GM18861 (cell line): ENCODE measurements at regions not wholly inside any gene's neighbourhood (a gene's known extent, or its start where the extent isn't known, plus 50 kb on each side); places are given as distances from the start of the nearest gene placed in this dataset.

Source experiments
- ATAC-seq: cut with Tn5 transposase; IDR thresholded peaks from one replicate; pipeline ENCODE4 v1.9.1; 2021; ENCODE audit not compliant: unreplicated experiment

GRCh38 chr2:105458076-105458475 is 59.2 kb upstream of the FHL2 start:
- no peak for ATAC-seq

DNA sequence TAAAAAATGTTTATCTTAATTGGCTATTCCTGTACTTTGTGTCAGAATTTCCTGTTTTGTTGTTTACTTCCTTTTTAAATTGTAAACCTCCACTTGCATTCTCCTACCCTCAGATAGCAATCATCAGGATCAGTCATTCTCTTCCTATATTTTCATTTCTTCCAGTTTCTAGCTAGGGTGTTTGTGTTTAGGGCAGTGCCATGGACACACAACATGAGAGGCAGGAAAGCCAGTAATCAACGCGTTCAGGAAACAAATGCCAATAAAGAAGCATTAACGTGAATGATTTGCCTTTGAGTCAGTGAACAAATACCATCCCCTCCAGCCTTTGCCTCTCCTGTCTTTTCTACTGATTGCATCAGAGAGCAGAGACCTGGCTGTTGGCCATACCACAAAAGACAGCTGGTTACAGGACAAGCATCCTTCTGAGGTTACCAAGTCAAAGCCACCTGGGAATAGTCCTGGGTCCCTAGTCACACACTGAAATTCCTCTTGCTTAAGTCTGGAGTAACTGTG is 56.7 kb upstream of the FHL2 start:
- ATAC-seq, result no peak

DNA sequence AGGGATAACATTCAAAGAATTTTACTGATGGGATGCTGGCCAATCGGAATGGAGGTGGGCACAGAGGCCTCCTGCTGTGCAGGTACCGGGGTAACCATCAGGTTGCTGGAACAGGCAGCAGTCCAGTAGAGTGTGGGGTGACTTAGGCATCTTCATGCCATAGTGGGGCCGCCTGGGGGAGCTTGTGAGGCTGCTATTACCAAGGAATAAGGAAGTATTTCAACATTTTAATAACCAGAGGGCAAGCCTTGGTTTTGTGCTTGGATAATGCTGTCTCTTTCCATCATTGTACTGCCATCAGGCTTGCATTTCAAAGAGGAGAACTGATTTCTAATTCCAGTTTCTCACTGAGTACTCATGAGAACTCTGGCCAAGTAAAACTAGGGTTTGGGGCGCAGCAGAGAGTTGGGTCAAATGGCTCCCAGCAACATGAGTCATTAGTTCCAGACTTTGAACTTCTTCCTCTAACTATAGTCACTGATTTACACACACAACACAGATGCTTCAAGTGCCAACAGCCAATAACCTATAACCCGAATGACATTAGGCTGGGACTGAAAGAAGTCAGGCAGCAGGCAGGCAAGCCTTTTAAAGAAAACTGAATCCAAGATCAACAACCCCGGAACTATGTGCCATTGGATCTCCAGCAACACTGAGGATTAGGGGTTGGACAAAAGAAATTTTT is 56.1 kb upstream of the FHL2 start:
- no peak for ATAC-seq

DNA sequence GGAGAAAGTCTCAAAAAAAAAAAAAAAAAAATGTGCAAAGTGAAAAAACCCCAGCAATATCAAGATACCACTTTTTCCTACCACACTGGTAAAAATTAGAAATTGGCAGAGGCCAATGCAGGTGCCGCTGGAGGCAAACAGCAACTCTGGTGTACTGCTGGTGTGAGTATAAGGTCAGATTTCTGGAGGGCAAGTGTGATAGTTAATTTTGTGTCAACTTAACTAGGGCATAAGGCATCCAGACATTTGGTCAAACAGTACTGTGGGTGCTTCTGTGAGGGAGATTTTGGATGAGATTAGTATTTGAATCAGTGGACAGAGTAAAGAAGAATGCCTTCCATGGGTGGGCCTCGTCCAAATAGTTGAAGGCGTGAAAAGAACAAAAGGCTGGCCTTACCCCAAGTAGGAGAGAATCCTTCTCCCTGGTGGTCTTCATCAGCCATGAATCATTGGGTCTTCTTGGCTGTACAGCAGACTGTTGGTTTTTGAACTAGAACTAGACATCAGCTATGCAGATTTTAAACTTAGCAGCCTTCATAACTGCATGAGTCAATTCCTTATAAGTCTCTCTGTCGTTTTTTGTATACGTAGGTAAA is 52.8 kb upstream of the FHL2 start:
- no peak for ATAC-seq

GRCh38 chr2:105450471-105450870 is 51.6 kb upstream of the FHL2 start:
- no peak for ATAC-seq

- ATAC-seq, result no peak
Observed at GRCh38 chr2:105449076-105449475, 50.2 kb upstream of the FHL2 start.
